ENCODE measurements at regions not wholly inside any gene's neighbourhood (a gene's known extent, or its start where the extent isn't known, plus 50 kb on each side); places are given as distances from the start of the nearest gene placed in this dataset.

DNA sequence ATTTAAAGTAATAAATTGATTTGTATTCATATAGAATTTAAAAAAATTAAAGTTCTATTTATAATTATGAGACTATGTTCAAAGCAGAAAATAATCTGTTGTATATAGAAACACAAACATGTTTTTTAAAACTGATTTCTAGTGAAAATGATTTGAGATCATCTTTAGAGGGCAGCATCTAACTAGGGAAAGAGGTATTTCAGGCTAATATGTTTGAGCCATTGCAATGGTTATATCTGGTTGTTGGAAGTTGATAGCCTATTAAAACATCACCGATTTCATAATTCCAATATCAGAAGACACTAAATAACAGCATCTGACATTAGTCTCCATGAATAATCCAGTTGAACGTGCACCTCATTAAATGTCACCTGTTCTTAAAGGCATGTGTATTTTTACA lies 79.8 kb upstream of the SLITRK6 start:
- intact Hi-C loops (cut with DNase I): no loop called here
- H3K4me3 ChIP-seq: no peak overlapping the region
- TF ChIP-seq, protein P1, sequence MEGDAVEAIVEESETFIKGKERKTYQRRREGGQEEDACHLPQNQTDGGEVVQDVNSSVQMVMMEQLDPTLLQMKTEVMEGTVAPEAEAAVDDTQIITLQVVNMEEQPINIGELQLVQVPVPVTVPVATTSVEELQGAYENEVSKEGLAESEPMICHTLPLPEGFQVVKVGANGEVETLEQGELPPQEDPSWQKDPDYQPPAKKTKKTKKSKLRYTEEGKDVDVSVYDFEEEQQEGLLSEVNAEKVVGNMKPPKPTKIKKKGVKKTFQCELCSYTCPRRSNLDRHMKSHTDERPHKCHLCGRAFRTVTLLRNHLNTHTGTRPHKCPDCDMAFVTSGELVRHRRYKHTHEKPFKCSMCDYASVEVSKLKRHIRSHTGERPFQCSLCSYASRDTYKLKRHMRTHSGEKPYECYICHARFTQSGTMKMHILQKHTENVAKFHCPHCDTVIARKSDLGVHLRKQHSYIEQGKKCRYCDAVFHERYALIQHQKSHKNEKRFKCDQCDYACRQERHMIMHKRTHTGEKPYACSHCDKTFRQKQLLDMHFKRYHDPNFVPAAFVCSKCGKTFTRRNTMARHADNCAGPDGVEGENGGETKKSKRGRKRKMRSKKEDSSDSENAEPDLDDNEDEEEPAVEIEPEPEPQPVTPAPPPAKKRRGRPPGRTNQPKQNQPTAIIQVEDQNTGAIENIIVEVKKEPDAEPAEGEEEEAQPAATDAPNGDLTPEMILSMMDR (IDR thresholded peaks at IDR 0.05): no peak
- no peak for TF ChIP-seq POLR2A (IDR thresholded peaks at IDR 0.05)
- no peaks in the 10 kb centered on the region for H3K36me3 ChIP-seq
- H3K9me3 ChIP-seq: no peaks in the 10 kb centered on the region
- WGBS, 2 donors: 69% methylated on average over 2 of the region's 2 CpGs
- no peak overlapping the region for H3K27ac ChIP-seq
- DNase-seq: no peak
- no peaks in the 10 kb centered on the region for H3K4me1 ChIP-seq
- H3K27me3 ChIP-seq: no peaks in the 10 kb centered on the region

DNA sequence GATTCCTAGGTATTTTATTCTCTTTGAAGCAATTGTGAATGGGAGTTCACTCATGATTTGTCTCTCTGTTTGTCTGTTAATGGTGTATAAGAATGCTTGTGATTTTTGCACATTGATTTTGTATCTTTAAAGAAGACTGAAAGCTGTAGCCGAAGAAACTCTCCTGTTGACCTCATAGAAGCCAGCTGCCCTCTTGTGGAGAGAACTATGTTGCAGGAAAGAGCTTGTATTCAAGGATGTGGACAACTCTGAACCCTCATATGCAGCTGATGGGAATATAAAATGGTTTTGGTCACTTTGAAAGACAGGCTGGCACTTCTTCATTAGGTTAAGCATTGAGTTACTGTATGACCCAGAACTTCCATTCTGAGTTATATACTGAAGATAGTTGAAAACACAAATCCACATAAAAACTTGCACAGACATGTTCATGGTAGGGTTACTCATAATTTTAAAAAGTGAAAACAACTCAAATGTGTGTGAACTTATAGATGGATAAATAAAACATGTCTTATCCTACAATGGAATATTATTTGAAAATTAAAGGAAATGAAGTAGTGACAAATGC lies 65.8 kb upstream of the SLITRK6 start:
- WGBS, 2 donors: 46 to 60% methylated on average over 1 of the region's 1 CpG
- intact Hi-C loops (cut with DNase I): no loop called here
- Histone ChIP-seq H3K27ac (no peak overlapping the region), H3K4me1 (no peaks in the 10 kb centered on the region), H3K36me3 (no peaks in the 10 kb centered on the region), H3K4me3 (no peak overlapping the region), H3K27me3 (no peaks in the 10 kb centered on the region), H3K9me3 (no peaks in the 10 kb centered on the region)
- no peak for TF ChIP-seq POLR2A (IDR thresholded peaks at IDR 0.05)
- TF ChIP-seq, protein P1 (IDR thresholded peaks at IDR 0.05): peak in 2 of 6 experiments; percentile 7 to 15
- no peak for DNase-seq

DNA sequence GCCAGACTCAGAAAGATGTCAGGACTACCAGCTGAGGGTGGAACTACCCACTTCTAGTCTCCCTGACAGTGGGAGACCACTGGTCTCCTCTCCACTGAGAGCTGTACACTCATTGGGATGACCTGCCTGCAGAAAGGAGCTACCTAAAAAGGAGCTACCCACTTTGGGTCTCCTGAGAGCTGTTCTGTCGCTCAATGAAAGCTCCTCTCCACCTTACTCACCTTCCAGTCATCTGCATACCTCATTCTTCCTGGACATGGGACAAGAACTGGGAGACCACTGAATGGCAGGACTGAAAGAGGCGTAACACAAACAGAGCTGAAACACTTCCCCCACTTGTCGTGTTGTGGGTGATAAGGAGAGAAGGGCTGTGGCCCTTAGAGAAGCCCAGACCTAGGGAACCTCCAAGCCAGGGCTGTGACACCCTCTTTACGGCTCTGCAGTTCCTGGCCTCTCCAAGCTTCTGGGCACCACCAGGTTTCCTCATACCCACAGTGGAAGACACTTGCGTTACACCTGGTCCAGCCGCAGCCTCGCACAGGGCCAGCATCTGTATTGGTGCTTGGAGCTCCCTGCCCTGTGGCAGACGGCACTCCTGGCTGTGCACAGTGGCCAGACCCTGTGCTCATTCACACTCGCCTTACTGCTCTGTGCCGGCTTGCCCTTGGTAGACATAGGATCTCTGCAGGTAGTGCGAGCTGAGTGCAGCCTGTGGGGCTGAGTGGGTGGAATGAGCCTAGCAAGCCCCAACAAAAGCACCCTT lies 54.9 kb upstream of the SLITRK6 start:
- Histone ChIP-seq H3K4me1 (no peaks in the 10 kb centered on the region), H3K9me3 (peaks cover 0 to 7% (median 6%) of the 10 kb centered on the region in 3 donors), H3K4me3 (no peak overlapping the region), H3K27ac (no peak overlapping the region), H3K27me3 (no peaks in the 10 kb centered on the region), H3K36me3 (no peaks in the 10 kb centered on the region)
- intact Hi-C loops (cut with DNase I): no loop called here
- DNase-seq: no peak
- 89 to 93% methylated on average over 3 to 11 of the region's 11 CpGs for WGBS, 2 donors
- TF ChIP-seq, protein P1 (IDR thresholded peaks at IDR 0.05): no peak

DNA sequence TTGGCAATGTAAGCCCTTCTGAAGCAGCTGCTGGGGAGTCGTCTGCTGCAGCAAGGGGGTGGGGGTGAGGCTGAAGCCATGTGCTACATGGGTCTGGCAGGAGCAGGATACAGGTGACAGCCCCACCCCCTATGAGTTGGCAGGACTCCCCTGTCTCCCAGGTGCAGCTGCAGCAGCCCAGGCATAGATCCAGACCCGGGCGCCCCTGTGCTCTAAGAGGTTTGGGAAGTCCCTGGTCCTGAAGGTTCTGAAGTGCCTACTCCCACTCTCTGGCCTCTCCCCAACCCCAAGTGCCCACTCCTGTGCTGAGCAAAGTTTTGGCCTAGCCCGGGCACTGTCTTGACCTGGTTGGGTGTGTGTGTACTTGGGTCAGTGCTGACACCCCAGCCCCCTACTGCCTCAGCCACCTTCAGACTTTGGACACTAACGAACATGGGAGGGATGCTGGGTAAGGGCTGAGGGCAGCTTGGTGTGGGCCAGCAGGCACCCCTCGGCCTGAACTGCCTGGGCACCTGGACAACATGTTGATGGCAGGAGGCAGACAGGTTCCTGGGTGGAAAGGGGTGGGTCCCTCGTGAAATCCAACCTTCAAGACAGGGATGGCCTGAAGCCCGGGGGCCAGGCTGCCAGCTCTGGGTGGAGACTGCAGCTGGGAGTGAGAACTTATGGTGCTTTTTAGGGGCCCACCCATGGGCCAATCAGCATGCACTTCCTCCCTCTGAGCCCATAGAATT lies 54.1 kb upstream of the SLITRK6 start:
- TF ChIP-seq POLR2A (IDR thresholded peaks at IDR 0.05): no peak
- TF ChIP-seq, protein P1 (IDR thresholded peaks at IDR 0.05): no peak
- no peaks in the 10 kb centered on the region for H3K4me1 ChIP-seq
- H3K27ac ChIP-seq: no peak overlapping the region
- H3K9me3 ChIP-seq: peaks cover 0 to 7% (median 6%) of the 10 kb centered on the region in 3 donors
- 69 to 73% methylated on average over 2 to 6 of the region's 8 CpGs for WGBS, 2 donors
- no peaks in the 10 kb centered on the region for H3K27me3 ChIP-seq
- H3K36me3 ChIP-seq: no peaks in the 10 kb centered on the region
- H3K4me3 ChIP-seq: no peak overlapping the region
- DNase-seq: no peak
- intact Hi-C loops (cut with DNase I): no loop called here
